NCI-H2196 treated with DMSO at 0.1 percent for 48 hours (cell line): ENCODE measurements at regions not wholly inside any gene's neighbourhood (a gene's known extent, or its start where the extent isn't known, plus 50 kb on each side); places are given as distances from the start of the nearest gene placed in this dataset.
A peak's percentile ranks its signal among the peaks of the same experiment; 100 is the strongest.
"Not testable (repeated sequence)": the region's sequence is repeated elsewhere in the genome, so short reads cannot be mapped to it uniquely, and the experiment has no call there.

ENCODE experiments used
- DNase-seq: peaks from one replicate; lab custom pipeline; 2025; ENCODE audit not compliant: unreplicated experiment; lab: John Stamatoyannopoulos, UW

GRCh38 chr18:59969477-59970028 lies 69.8 kb downstream of the PMAIP1 start:
- not testable (repeated sequence) for DNase-seq

- DNase-seq = no peak
These were observed 68.8 kb downstream of the PMAIP1 start for GRCh38 chr18:59968583-59968982.

DNA sequence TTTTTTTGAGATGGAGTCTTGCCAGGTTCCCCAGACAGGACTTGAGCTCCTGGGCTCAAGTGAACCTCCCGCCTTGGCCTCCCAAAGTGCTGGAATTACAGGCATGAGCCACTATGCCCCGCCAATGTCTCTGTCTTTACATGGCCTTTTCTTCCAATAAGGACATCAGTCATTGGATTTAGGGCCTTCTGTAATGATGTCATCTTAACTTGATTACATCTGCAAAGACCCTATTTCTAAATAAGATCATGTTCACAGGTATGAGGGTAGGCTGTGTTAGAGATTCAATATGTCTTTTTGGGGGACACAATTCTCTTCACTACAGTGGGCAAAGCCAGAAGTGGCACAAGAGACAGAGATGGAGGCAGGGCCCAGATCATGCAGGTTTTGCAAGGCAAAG lies 68.1 kb downstream of the PMAIP1 start:
- DNase-seq = no peak

GRCh38 chr18:59966913-59967312 lies 67.1 kb downstream of the PMAIP1 start:
- DNase-seq = no peak

GRCh38 chr18:59963229-59963628 lies 63.4 kb downstream of the PMAIP1 start:
- DNase-seq = no peak

- no peak for DNase-seq
These were observed 61.3 kb downstream of the PMAIP1 start for GRCh38 chr18:59961070-59961469.

- no peak for DNase-seq
These were observed 60.5 kb downstream of the PMAIP1 start for GRCh38 chr18:59960272-59960671.

- no peak for DNase-seq
These were observed 59.8 kb downstream of the PMAIP1 start for GRCh38 chr18:59959606-59960005.

GRCh38 chr18:59959073-59959472 lies 59.3 kb downstream of the PMAIP1 start:
- DNase-seq = no peak

DNA sequence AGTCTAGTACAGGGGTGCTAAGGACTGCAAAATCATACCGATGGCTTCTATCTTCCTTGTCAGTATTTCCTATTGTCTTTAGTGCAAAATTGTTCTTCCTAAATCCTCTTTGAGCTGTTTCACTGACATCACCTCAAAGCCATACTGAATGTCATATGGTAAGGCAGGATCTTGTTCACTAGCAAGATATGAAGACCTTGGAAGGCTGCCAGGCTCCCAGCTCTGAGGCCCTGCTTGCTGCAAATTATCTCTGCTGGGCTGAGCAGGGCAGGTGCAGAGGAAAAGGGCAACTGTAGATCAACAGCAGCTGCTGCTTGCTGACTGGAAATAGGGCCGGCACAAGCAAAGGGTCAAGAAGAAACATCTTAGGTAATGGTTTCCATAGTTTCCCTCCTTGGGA lies 58.2 kb downstream of the PMAIP1 start:
- peak; percentile 95 for DNase-seq

DNA sequence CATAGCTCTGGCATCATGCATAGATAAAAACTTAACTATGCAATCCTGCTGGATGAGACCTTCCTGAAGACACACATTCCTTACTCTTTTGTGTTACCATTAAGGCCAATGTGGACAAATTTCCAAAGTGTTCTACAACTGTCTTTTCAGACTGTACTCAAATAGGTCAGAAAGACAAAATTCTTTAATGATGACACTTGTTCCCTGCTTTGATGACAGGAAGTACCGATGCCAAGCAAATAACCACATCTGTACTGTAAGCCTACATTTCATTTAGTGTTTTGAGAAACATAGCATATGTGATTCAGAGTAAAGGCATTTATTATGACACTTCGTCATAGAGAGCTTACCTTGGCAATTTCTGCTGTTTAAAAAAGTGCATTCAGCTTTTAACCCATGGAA lies 55.0 kb downstream of the PMAIP1 start:
- DNase-seq = no peak

GRCh38 chr18:59954241-59954640 lies 54.4 kb downstream of the PMAIP1 start:
- no peak for DNase-seq
